GM21619 (cell line): ENCODE measurements at regions not wholly inside any gene's neighbourhood (a gene's known extent, or its start where the extent isn't known, plus 50 kb on each side); places are given as distances from the start of the nearest gene placed in this dataset.
"Not testable (repeated sequence)": the region's sequence is repeated elsewhere in the genome, so short reads cannot be mapped to it uniquely, and the experiment has no call there.

Experiments
- ATAC-seq: cut with Tn5 transposase; IDR thresholded peaks from one replicate; pipeline ENCODE4 v1.9.1; 2021; ENCODE audit not compliant: unreplicated experiment

DNA sequence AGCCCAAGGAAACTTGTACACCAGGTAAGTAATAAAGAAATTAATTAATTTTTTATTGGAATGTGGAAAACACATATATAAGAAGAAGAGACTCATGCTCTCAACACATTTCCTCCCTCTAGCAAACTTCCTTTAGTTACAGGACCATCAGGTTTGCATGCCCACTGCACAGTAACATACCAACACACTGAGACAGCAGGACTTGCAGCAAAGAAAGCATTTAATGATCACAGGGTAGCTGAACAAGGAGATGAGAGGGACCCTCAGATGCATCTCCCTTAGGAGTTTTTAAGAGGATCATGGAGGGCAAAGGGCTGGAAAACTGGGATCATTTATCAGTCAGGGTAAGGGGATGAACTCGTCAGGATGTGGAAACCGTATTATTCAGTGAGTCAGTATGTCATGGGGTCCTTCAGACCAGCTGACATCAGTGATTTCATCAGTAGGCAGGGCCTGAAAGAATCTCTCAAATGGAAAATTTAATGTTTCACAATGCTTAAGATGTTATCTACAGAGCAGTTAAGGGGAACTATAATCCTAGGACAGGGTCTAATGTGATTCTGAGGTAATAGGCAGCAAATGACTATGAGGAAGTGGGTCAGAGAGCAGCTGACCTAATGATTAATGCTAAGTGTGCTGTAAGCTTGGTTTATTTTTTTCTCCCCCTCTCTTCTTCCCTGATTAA, 193.8 kb upstream of the RND3 start:
- no peak for ATAC-seq

DNA sequence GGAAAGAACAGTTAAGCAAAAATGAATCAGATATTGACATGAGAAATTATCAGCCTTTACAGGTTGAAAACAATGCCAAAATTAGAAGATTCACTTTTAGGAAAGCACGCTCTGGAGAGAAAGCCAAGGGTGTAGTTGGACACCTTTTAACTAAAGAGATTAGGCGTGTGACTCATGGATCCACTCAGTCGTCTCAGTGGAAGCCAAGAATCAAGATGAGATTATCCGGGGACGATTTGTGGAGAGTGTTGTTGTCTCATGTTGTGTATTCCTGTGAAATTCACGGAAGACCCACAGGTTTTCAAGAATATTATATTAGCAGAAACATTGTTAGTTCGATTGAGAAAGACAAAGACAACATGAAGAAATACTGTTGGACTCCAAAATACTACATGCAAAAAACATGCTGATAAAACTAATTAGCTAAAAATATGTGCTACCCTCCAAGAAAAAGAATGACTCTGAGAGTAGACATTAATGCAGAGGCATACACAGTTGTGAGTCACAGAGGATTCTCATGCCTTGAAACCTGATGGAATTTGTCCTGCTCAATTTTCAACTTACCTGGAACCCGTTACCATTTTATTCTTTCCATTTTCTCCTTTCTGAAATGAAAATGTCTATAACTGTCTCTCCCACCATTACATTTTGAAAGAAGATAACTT, 192.1 kb upstream of the RND3 start:
- no peak for ATAC-seq

DNA sequence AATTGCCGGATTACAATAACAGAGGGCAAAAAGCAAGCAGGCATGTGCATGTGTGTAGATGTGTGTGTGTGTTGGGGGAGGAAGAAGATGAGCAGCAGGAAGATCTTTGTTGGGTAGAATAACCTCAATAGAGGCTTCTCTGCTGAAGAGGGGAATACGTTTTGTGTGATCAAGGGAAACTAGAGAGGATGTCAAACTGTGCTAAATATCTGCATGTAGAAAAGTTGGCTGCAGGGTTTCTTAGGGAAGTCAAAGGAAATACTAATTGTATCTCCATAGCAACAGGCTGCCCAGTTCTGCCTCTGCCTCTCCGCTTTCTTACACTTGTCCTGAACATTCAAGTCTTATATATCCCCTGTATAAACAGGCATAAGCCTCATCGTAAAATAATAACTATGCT, 190.1 kb upstream of the RND3 start:
- no peak for ATAC-seq

DNA sequence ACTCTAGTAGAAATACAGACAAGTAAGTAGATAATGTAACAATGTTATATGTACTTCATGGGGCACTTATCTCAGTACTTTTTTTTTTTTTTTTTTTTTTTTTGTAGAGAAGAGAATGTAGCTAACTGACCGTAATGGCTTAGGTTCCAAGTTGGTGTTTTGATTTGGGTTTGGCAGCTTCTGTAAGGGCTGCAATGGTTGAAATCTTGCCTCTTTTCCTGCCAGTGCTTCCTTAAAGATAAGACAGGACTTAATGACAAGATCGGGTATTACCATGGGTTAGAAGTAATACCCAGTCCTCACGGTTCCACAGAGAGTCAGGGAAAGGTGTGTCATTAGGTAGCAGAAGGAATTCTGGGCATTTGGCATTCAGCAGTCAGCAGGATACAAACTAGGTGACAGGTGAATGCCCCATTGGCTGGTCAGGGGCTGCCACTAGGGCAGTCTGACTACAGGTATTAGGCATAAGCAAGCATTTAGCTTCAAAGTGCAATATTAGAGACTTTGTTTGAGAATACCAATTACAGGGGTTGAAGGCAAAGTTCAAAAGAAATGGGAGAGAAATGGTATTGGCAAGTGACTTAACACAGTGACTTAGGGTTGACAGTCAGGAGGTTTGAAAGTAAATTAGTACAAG, 189.4 kb upstream of the RND3 start:
- ATAC-seq, result no peak

DNA sequence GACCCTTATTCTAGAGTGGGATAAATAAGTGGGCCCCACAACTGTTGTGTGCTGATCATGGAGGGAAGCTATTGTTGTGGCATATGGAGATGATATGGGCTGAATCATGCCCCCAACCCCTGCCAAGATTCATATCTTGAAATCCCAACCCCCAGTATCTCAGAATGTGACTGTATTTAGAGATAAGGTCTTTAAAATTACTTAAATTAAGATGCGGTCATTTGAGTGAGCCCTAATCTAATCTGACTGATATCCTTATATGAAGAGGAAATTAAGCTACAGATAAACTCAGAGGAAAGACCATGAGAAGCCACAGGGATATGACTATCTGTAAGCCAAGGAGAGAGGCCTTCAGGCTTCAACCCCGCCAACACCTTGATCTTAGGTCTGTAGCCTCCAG, 188.3 kb upstream of the RND3 start:
- no peak for ATAC-seq

DNA sequence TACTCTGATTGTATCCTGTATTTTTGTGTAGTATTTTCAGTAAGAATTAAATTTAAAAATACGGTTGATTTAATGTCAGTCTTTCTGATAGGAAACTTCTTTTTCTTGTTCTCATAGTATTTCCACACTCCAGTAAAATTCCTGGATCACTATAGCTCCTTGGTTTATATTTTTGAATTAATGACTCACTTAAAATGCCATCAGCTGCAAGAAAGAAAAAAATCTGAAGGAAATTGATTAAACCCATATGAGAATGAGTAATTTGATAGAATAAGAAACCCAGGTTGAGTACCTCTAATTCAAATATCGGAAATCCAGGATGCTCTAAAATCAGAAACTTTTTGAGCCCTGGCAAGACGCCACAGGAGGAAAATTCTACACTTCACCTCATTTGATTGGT, 186.8 kb upstream of the RND3 start:
- no peak for ATAC-seq

DNA sequence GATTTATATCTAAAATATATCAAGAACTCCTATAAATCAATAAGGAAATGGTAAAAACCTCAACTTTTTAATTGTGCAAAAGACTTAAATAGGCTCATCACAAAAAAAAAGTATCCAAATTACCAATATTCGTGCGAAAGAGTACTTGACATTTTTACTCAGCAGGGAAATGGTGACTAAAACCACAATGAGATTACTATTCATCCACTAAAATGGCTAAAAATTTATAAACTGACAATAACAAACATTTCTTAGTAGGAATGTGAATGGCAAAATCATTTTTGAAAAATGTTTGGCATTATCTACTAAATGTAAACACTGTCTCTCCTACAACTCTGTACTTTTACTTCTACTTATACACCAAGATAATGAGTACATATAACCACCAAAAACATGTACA, 184.8 kb upstream of the RND3 start:
- no peak for ATAC-seq

DNA sequence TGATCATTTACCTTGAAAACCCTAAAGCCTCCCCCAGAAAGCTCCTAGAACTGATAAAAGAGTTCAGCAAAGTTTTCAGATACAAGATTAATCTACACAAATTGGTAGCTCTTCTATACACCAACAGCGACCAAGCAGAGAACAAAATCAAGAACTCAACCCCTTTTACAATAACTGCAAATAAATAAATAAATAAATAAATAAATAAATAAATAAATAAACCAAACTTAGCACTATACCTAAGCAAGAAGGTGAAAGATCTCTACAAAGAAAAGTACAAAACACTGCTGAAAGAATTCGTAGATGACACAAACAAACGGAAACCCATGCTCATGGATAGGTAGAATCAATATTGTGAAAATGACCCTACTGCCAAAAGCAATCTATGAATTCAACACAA, 182.0 kb upstream of the RND3 start:
- ATAC-seq, result no peak

DNA sequence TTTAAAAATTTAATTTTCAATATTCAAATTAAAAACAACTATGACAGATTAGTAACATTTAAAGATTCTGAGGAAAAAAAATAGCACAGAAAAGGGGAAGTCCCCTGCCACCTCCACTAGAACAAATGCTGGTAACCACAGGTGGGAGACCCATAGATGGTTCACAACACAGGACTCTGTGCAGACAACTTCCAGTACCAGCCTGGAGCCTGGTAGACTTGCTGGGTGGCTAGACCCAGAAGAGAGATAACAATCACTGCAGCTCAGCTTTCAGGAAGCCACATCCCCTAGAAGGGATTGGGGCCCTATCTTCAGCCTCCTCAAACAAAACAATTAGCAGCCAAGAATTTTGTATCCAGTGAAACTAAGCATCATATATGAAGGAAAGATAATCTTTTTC, 179.6 kb upstream of the RND3 start:
- not testable (repeated sequence) for ATAC-seq

DNA sequence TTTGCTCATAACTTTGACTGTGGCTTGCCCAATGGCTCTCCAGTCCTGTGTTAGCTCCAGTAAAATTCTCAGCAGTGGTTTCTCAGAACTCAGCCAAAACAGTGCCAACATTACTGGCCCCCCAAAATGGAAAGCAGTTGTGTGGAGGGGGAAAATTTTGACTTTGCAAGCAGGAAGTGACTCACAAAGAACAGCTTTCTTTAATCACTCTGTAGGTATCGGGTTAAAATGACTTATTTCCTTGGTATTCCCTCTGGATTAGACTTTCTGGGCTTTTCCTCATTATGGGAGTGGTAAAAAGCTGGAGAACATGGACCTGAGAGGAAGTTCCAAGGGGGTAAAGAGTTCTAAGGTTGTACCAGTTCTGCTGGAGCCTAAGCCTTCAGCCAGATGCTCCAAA, 175.7 kb upstream of the RND3 start:
- ATAC-seq, result no peak

DNA sequence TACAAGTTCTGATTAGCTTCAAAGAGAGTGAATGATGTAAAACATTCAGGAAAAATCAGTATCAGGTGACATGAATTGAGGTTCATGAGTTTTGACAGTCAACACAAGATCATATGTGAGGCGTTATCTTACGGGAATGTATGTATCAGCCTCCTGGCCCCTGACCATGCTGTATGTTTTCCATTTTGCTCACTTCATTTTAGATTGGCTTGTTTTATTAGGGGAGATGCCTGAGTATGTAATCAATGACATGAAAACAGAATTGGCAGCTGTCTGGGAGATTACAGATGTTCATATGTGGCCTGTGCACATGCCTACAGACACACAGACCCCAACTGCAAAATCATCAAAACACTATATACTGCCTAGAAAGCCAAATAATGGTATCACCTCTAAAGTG, 168.5 kb upstream of the RND3 start:
- ATAC-seq, result no peak

DNA sequence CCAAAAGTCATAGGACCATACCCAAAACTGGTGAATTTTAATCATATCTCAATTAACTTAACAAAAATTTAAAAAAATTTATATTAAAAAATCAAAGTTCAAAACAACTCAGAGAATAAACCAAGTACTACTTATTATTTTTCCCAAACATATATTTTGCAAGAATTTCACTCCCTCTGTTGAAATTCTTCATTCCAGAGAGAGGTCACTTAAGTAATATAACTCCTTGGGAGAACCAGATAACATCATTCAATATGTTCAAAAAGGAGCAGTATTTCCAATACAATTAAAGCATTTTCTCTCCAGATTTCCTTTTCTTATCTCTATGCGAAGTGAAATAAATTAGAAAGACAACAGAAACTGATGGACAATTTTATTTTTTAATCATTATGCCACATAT, 165.9 kb upstream of the RND3 start:
- no peak for ATAC-seq

DNA sequence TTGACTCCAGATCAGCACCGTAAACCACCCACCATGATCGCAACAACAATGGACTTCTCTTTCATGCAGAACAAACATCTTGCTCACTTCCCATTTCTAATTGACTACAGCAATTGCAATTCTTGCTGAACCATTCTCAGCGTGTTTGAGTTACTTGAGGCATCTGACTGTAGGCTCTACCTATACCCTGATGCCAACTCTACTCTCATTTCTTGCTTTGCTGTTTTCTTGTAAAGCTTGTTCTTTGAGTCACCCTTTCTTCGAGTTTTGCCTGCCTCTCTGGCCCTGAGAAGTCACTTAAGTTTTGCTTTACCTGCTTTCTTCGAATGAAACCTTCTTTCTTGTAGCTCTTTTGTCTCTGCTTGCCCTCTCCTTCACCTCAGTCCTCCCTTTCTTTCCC, 160.5 kb upstream of the RND3 start:
- ATAC-seq, result no peak

DNA sequence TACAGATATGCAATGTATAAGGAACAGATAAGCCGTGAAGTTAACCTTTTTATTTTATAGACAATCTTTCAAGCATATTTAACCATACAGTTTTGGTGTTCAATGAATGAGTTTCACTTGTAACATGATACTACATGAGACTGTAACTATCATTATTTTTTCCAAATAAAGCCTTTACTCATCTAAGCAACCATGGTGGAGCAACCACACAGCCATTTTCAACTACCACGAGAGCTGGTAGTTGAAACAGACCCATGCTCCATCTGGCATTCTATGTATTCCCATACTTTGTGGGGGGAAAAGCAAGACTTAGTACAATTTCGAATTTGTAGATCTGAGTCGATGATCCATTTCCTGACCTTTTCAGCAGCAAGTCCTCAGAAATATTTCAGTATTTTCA, 159.3 kb upstream of the RND3 start:
- no peak for ATAC-seq

DNA sequence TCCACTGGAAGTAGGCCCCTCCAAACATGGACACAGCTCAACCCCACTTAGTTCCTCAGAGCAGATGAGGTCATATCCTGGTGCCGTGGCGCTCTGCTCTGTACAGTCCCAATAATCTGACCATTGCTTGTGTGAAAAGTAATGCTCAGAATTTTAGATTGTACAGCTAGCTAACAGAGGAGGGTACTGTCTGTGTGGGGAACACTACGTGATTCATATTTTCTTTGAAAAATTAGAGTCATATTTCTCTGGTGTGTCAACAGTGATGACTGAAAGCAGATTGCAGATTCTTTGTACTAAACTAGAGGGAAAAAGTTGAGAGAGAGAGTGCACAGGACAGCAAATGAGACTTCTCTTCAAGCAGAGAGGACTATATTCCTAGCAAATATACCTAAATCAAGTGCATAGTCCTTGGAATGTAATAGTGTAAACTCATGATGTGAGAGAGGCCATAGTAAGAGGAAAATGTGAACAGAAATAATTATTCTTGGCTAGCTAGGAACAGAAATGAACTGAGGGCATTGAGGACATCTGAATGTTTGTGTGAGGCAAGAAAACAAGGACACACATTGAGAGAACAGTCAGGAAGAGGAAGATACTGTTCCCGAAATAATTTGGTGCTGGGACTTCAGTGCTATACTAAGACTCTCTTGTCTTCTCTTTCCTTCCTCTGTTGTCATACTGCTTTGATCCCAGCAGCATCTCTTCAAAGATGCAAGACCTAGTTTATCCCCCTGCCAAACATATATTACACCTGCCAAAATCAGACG, 157.0 kb upstream of the RND3 start:
- no peak for ATAC-seq

DNA sequence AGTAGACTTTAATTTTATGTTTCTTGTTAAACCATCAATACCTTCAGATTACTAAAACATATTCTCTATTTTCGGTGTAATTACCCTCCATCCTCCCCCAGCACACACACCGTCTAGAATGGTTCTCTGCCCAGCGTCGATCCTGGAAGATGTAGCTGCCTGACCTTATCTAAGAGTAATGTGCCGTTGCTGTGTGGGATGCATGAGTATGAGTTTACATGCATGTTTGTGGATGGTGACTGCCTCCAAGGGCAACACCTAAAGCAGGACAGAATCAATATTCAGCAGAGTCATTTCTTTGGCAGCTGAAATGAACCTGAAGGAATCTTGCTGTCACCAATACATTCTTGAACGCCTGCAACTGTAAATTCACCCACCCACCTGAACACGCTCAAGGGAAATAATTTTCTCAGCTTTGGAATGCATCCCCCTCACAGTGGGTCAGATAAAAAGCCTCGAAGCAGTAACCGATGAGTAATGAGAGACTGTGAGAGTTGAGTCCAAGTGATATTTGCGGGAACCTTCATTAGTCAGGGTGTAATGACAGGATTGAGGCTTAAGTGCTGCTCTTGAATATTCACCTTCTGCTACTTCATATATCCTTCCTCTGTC, 155.8 kb upstream of the RND3 start:
- no peak for ATAC-seq

DNA sequence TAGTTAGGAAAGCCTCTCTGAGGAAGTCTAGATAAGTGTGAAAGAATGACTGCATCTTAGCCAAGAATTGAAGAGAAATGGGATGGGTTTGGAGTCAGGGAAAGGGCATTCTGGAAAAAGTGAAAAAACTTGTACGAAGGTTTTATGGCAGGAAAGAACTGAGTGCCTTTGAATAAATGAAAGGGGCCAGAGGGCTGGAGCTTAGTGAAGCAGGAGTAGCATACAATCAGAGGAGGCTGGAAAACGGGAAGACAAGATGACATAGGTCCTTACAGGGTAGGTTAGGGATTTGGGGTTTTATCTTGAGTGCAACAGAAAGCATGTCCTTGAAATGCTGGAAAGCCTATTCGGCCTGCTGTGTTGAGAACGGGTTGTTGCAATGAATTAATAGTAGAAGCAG, 152.6 kb upstream of the RND3 start:
- no peak for ATAC-seq

DNA sequence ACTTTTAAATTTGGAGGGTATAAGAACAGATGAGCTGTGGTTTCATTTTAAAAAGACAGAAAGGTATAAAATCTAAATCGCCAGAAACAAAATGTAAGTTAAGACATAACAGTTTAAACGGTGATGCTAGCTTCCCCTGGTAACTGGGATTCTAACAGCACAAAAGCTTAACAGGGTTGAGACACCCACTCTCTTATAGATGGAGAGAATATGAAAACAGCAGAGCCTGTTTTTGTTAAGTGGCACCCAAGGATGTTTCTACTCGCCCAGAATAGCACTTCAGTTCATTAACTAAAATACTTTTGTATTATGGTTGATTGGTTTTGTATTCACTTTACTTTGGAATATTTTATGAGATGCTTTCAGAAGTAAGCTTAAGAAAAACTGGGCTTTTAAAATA, 151.9 kb upstream of the RND3 start:
- ATAC-seq, result no peak

DNA sequence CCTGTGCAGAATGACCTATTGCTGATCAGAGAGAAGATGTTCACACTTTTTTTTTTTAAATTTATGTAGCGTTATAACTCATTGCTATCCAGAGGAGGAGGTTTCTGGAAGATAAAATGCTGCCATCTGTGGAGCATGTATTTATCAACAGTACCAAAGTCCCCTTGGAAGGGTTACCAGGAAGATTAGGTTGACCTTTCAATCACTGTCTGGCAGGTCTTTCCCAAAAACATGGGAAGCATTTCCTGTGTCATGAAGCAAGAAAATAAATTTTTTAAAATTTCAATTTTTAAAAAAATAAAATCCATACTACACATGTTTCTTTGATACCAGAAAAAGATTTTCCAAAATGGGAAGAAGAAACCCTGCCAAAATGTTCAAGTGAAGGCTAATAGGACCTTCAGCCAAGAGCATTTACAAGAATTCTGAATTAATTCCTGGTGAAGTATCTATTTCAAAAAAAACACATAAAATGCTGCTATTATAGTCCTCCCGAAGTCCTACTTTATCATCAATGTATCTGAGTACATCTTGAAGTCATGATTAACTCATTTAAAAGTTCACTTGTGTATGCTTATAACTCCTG, 143.9 kb upstream of the RND3 start:
- no peak for ATAC-seq

DNA sequence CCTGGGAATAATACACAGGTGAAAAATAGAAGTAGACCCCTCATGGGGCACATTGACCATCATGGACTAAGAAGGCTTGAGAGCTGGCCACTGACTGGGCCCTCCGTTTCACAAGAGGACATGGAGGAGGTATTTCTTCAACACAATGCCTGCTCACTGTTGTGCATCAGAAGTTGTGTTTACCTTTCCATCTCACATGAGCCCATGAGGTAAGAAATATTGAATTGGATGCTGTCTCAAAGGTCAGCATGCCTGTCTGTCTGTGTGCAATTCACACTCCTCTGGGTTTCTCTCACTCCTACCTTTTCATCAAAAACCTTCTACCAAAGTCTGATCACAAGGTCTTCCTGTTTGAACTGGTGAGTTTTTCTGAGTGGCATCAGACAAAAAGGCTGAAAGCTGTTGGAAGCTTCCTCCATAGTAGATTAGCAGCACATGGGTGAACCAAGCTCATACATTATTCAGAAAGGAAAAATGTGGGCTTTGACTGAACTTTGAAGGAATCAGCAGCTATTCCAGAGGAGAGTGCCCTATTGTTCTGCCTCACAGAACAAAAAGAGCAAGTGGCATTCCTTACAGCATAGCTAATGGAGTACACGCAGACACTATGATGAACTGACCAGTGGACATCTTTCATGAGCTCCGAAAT, 143.2 kb upstream of the RND3 start:
- no peak for ATAC-seq

DNA sequence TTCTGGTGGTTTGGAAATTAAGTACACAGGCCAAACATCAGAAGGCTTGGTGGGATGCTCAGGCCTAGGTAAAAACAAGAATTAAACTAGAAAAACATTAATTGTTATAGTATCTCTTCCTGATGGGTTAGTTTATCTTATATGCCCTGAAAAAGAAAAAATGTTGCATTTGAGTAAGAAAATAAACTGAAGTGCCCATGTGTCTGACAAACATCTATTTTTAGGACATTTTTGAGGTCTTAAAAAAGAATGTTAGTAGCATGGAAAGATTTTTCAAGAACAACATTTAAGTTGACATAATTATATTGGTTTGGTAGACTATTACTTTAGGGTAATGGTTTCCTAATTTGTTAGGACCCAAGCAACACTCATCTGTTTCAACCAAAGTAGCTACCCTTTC, 140.1 kb upstream of the RND3 start:
- ATAC-seq, result no peak
